RWPE1 (cell line): ENCODE measurements at regions not wholly inside any gene's neighbourhood (a gene's known extent, or its start where the extent isn't known, plus 50 kb on each side); places are given as distances from the start of the nearest gene placed in this dataset.

Source experiments
- CTCF ChIA-PET: fragments of 350-600 bp; sonication (Branson Sonifier 250); formaldehyde crosslinking; extraction: SDS; loops from one replicate; lab custom pipeline; 2021; lab: Yijun Ruan, JAX
- POLR2A ChIA-PET: fragments of 400-600 bp; formaldehyde crosslinking; extraction: SDS; loops from one replicate; lab custom pipeline; 2020; ENCODE audit warnings: antibody characterized with exemption; ENCODE audit not compliant: low non-redundant PET; lab: Yijun Ruan, JAX
- DNase-seq: peaks from one replicate; pipeline ENCODE4 v3.0.0; 2012; ENCODE audit warnings: low spot score
- H3K27ac ChIP-seq: fragments of 450-650 bp; 2 replicates; pipeline ENCODE4 v1.5.1; 2017
- TF ChIP-seq, protein P1 (sequence below): fragments of 450-650 bp; conservative IDR thresholded peaks from 2 replicates; pipeline ENCODE4 v1.5.1; 2017; ENCODE audit warnings: low read depth, mild to moderate bottlenecking

DNA sequence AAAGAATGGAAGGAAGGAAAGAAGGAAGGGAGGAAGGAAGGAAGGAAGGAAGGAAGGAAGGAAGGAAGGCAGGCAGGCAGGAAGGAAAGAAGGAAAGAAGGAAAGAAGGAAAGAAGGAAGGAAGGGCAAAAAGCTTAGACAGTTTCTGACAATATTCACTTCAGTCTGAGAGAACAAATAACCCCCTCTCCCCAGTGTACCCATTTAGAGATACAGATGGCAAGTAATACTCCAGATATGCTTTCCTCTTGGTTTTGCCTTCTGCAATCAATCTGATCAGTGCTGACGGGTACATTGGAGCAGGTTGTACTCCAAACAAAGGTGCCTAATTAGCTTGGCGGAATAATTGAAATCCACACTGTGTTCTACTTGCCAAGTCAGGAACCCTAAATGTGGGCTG, 534.6 kb upstream of the TMEFF2 start:
- ChIA-PET CTCF (no interaction called here), POLR2A (no interaction called here)
- TF ChIP-seq, protein P1, sequence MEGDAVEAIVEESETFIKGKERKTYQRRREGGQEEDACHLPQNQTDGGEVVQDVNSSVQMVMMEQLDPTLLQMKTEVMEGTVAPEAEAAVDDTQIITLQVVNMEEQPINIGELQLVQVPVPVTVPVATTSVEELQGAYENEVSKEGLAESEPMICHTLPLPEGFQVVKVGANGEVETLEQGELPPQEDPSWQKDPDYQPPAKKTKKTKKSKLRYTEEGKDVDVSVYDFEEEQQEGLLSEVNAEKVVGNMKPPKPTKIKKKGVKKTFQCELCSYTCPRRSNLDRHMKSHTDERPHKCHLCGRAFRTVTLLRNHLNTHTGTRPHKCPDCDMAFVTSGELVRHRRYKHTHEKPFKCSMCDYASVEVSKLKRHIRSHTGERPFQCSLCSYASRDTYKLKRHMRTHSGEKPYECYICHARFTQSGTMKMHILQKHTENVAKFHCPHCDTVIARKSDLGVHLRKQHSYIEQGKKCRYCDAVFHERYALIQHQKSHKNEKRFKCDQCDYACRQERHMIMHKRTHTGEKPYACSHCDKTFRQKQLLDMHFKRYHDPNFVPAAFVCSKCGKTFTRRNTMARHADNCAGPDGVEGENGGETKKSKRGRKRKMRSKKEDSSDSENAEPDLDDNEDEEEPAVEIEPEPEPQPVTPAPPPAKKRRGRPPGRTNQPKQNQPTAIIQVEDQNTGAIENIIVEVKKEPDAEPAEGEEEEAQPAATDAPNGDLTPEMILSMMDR = no peak
- no peak for DNase-seq
- H3K27ac ChIP-seq = no peak overlapping the region

DNA sequence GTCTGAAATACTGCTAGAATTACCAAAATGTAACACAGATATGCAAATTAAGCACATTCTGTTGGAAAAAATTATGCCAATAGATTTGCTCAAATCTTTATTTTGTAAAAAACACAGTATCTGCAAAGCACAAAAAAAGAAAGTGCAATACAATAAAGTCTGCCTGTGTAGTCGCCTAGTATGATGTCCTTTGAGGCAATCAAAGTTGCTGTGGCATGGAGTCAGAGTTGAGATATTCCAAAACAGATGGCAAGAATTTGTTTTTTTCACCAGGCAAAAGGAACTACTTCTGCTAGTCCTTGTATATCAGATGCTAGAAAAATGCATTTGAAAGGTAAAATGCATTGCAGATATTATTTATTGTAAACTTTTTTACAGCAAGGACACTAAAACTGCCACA, 531.3 kb upstream of the TMEFF2 start:
- DNase-seq = no peak
- H3K27ac ChIP-seq = no peak overlapping the region
- CTCF ChIA-PET = interaction anchor here (0.6 kb wide), 1 partner anchor 246 kb away, joined by 3 read pairs; no protein-coding TSS in a partner anchor
- TF ChIP-seq, protein P1 = no peak
- POLR2A ChIA-PET = no interaction called here

DNA sequence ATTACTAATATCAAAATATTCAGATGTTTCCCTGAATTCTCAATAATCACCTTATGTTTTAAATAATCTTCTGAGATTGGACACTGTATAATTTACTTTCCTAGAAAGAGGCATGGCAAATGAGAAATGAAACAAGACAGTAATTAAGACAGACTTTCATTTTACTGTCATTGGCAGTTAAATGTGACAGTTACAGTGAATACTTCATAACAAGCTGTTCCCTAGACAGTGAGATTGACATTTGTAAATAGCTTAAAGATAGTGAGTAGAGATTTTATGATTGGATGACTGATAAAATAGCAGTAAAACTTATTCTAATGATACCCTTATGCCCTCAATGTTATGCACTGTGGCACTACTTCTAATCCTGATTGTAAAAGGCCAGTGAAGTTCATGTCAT, 524.9 kb upstream of the TMEFF2 start:
- no peak for DNase-seq
- CTCF ChIA-PET = interaction anchor here (0.6 kb wide), 1 partner anchor 228 kb away, joined by 4 read pairs; no protein-coding TSS in a partner anchor
- TF ChIP-seq, protein P1 = no peak
- POLR2A ChIA-PET = no interaction called here
- no peak overlapping the region for H3K27ac ChIP-seq

DNA sequence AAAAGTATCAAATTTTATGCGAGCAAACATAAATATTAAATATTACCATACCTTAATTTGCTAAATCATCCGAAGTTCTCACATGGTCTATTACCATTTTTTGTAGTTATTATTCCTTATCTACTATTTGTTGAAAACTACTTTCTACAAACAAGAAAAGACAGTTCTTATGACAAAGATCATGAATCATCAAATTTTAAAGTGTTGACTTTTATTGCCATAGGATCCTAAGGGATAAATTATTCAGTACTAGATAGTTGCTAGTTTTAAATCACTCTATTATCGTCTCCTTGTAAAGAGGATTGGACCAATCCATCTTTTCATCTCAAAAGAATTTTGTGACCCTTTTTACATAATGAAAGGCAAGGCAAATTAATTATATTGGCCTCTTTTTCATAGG, 523.6 kb upstream of the TMEFF2 start:
- TF ChIP-seq, protein P1 = no peak
- no peak overlapping the region for H3K27ac ChIP-seq
- CTCF ChIA-PET = no interaction called here
- DNase-seq = no peak
- POLR2A ChIA-PET = no interaction called here

DNA sequence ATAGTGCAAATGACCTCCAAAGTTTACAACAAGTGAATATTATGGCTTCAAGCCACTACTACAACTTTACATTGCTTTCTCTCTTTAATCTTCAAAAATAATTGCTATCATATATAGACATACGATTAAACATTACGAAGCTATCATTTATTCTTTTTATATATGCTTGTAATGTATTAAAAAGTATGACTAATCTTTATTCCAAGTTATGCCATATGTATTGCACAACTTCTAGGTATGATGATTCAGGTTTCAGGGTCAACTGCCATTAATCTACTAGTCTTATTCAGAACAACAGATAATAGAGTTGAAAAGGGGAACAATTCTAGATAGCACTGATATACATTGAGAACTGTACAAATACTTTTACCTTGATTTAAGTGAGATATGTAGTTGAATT, 506.2 kb upstream of the TMEFF2 start:
- no peak overlapping the region for H3K27ac ChIP-seq
- peak; percentile 42 for DNase-seq
- POLR2A ChIA-PET = no interaction called here
- CTCF ChIA-PET = no interaction called here
- TF ChIP-seq, protein P1 = no peak

DNA sequence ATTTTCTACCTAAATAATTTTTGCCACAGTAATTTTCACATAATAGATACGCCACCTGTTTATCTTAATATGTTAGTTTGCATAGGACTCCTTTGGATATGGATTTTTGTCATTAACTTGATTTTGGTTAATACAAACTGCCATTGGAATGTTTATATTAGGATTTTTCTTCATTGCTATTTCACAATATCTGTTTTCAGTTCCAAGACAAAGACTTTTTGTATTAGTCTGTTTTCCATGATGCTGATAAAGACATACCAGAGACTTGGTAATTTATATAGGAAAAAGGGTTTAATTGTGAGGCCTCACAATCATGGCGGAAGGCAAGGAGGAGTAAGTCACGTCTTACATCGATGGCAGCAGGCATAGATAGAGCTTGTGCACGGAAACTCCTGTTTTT, 503.1 kb upstream of the TMEFF2 start:
- no peak overlapping the region for H3K27ac ChIP-seq
- TF ChIP-seq, protein P1 = no peak
- no peak for DNase-seq
- ChIA-PET CTCF (no interaction called here), POLR2A (no interaction called here)

DNA sequence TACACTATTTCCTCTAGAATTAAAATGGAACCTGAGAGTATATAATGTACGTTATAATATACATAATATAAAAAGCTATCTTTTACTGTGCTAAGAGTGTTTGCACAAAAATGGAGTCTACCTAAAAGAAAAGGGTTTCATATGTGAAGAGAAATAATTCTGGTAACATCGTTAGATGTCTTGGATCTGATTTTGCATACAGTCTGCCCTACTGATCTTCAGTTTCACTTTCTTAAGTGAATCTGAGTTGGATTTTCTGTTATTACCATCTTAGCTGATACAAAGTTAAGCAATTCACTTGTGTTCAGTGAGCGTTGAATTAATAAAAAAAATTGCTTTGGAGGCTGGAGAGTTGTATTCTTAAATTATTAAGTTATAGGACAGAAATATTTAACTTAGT, 502.1 kb upstream of the TMEFF2 start:
- DNase-seq = no peak
- TF ChIP-seq, protein P1 = no peak
- POLR2A ChIA-PET = no interaction called here
- CTCF ChIA-PET = no interaction called here
- H3K27ac ChIP-seq = no peak overlapping the region
